Ovary (tissue), 1 donor: ENCODE measurements at regions not wholly inside any gene's neighbourhood (a gene's known extent, or its start where the extent isn't known, plus 50 kb on each side); places are given as distances from the start of the nearest gene placed in this dataset.
"Not testable (repeated sequence)": the region's sequence is repeated elsewhere in the genome, so short reads cannot be mapped to it uniquely, and the experiment has no call there.

Experiments used
- EP300 ChIP-seq: sonication (generic); formaldehyde crosslinking; IDR thresholded peaks from one replicate; pipeline ENCODE4 v1.6.1; 2017; ENCODE audit warnings: antibody characterized with exemption
- POLR2A ChIP-seq: fragments of 450-650 bp; IDR thresholded peaks from one replicate; pipeline ENCODE4 v1.6.1; 2017; ENCODE audit warnings: antibody characterized with exemption, mild to moderate bottlenecking, moderate library complexity

GRCh38 chr20:1742049-1742434, 84.5 kb upstream of the SIRPG start:
- not testable (repeated sequence) for TF ChIP-seq POLR2A, EP300
